H1 (cell line): ENCODE measurements at regions not wholly inside any gene's neighbourhood (a gene's known extent, or its start where the extent isn't known, plus 50 kb on each side); places are given as distances from the start of the nearest gene placed in this dataset.

ENCODE experiments used
- CTCF ChIA-PET: fragments of 300-600 bp; sonication (Branson Sonifier 250); formaldehyde crosslinking; loops from one replicate; lab custom pipeline; 2021; ENCODE audit not compliant: partially characterized antibody; lab: Charles Lee
- POLR2A ChIA-PET: fragments of 300-600 bp; sonication (Branson Sonifier 250); formaldehyde crosslinking; loops from one replicate; lab custom pipeline; 2021; ENCODE audit warnings: inconsistent platforms; ENCODE audit not compliant: partially characterized antibody; lab: Charles Lee
- DNase-seq, 2 experiments: peaks; one replicate each; pipeline versions ENCODE4 v3.0.0 to v3.0.0-alpha.2; 2010 to 2022; ENCODE audit warnings: low spot score in 2 of 2, low read depth in 1 of 2, mixed read lengths in 1 of 2
- FAIRE-seq: peaks from 2 replicates; lab custom pipeline; 2011; peaks lifted over from hg19 to GRCh38; lab: Jason Lieb, UNC
- H2AFZ ChIP-seq: 2 replicates; pipeline ENCODE4 v1.8.1; 2012; ENCODE audit warnings: low read length, inconsistent platforms
- H2AK5ac ChIP-seq: 2 replicates; pipeline ENCODE4 v1.6.1; 2013; ENCODE audit warnings: low read depth, low read length
- H2BK120ac ChIP-seq: replicated peaks from 2 replicates; pipeline ENCODE3; 2013; ENCODE audit warnings: low read depth, low read length, inconsistent platforms
- H2BK12ac ChIP-seq: 2 replicates; pipeline ENCODE4 v1.6.1; 2013; ENCODE audit warnings: low read depth, low read length
- H2BK15ac ChIP-seq: 2 replicates; pipeline ENCODE4 v1.6.1; 2013; ENCODE audit warnings: low read length
- H2BK20ac ChIP-seq: 2 replicates; pipeline ENCODE4 v1.6.1; 2013; ENCODE audit warnings: low read length
- H2BK5ac ChIP-seq: 2 replicates; pipeline ENCODE4 v1.6.1; 2013; ENCODE audit warnings: low read depth, low read length
- H3K14ac ChIP-seq: 2 replicates; pipeline ENCODE4 v1.6.1; 2013; ENCODE audit warnings: inconsistent platforms; ENCODE audit not compliant: insufficient read length
- H3K18ac ChIP-seq: 2 replicates; pipeline ENCODE4 v1.6.1; 2013; ENCODE audit warnings: low read length; ENCODE audit errors: extremely low read depth
- H3K23ac ChIP-seq: 2 replicates; pipeline ENCODE4 v1.6.1; 2013; ENCODE audit warnings: inconsistent platforms; ENCODE audit not compliant: insufficient read length
- H3K23me2 ChIP-seq: 2 replicates; pipeline ENCODE4 v1.6.1; 2013; ENCODE audit warnings: low read depth, low read length
- H3K27ac ChIP-seq: 2 replicates; pipeline ENCODE4 v1.6.1; 2011; ENCODE audit warnings: low read depth, low read length, inconsistent platforms
- H3K27me3 ChIP-seq, 4 experiments: replicated peaks in 1 of 4; 1 replicate in 1 of 4; 2 replicates in 3 of 4; pipeline versions ENCODE4 v1.6.1 to v1.8.1; 2011 to 2013; ENCODE audit warnings: low read length in 3 of 4, mild to moderate bottlenecking in 3 of 4, inconsistent platforms in 2 of 4, mixed read lengths in 2 of 4, moderate library complexity in 1 of 4; ENCODE audit not compliant: control insufficient read depth in 3 of 4, insufficient read depth in 3 of 4; ENCODE audit errors: extremely low read depth in 1 of 4
- H3K36me3 ChIP-seq, 4 experiments: 2 replicates each; pipeline versions ENCODE4 v1.6.1 to v1.8.1; 2011 to 2013; ENCODE audit warnings: mild to moderate bottlenecking in 4 of 4, low read length in 3 of 4, moderate library complexity in 2 of 4, control low read depth in 1 of 4, inconsistent platforms in 1 of 4; ENCODE audit not compliant: insufficient read depth in 4 of 4, control insufficient read depth in 2 of 4
- H3K4ac ChIP-seq: replicated peaks from 2 replicates; pipeline ENCODE3; 2013; ENCODE audit warnings: low read length, low read depth, mixed read lengths, inconsistent platforms; ENCODE audit not compliant: insufficient read length
- H3K4me1 ChIP-seq, 4 experiments: replicated peaks in 1 of 4; 1 replicate in 1 of 4; 2 replicates in 3 of 4; pipeline versions ENCODE4 v1.6.1 to v1.8.1; 2011 to 2013; ENCODE audit warnings: low read length in 3 of 4, inconsistent platforms in 2 of 4, mixed read lengths in 1 of 4; ENCODE audit not compliant: insufficient read depth in 4 of 4, control insufficient read depth in 3 of 4
- H3K4me2 ChIP-seq, 2 experiments: 2 replicates each; pipeline versions ENCODE4 v1.6.1 to v1.8.1; 2011 to 2013; ENCODE audit warnings: low read depth in 2 of 2, low read length in 2 of 2, control low read depth in 1 of 2, inconsistent platforms in 1 of 2, mild to moderate bottlenecking in 1 of 2; ENCODE audit not compliant: insufficient read depth in 1 of 2
- H3K4me3 ChIP-seq, 4 experiments: fragments of 200-600, 300-600 bp in 1 of 4; sonication (generic), shearing (Covaris generic), sonication (Bioruptor Twin) in 1 of 4; 2 replicates each; pipeline versions ENCODE4 v1.5.1 to v1.8.1; 2011 to 2016; ENCODE audit warnings: low read length in 4 of 4, low read depth in 3 of 4, control low read depth in 2 of 4, inconsistent platforms in 2 of 4, mild to moderate bottlenecking in 2 of 4, mixed read lengths in 1 of 4, moderate library complexity in 1 of 4; ENCODE audit not compliant: insufficient read depth in 2 of 4; ENCODE audit errors: extremely low read depth in 1 of 4
- H3K56ac ChIP-seq: replicated peaks from 2 replicates; pipeline ENCODE3; 2013; ENCODE audit warnings: low read depth, mild to moderate bottlenecking, mixed read lengths, low read length, inconsistent platforms; ENCODE audit not compliant: insufficient read length
- H3K79me1 ChIP-seq: 2 replicates; pipeline ENCODE4 v1.6.1; 2013; ENCODE audit warnings: low read depth, low read length, control low read depth
- H3K79me2 ChIP-seq, 2 experiments: 2 replicates each; pipeline versions ENCODE4 v1.6.1 to v1.8.1; 2012 to 2013; ENCODE audit warnings: low read length in 2 of 2, mild to moderate bottlenecking in 2 of 2, inconsistent platforms in 1 of 2; ENCODE audit not compliant: insufficient read depth in 2 of 2, control insufficient read depth in 1 of 2
- H3K9ac ChIP-seq, 4 experiments: replicated peaks in 1 of 4; 1 replicate in 1 of 4; 2 replicates in 3 of 4; pipeline versions ENCODE4 v1.6.1 to v1.8.1; 2011 to 2013; ENCODE audit warnings: low read depth in 3 of 4, low read length in 3 of 4, control low read depth in 2 of 4, mild to moderate bottlenecking in 2 of 4, moderate library complexity in 2 of 4, inconsistent platforms in 1 of 4; ENCODE audit errors: extremely low read depth in 1 of 4
- H3K9me3 ChIP-seq, 2 experiments: 2 replicates each; pipeline versions ENCODE4 v1.6.1 to v1.8.1; 2012 to 2013; ENCODE audit warnings: mild to moderate bottlenecking in 2 of 2, moderate library complexity in 2 of 2, control low read depth in 1 of 2, inconsistent platforms in 1 of 2, low read depth in 1 of 2, low read length in 1 of 2, mixed read lengths in 1 of 2; ENCODE audit not compliant: insufficient read depth in 2 of 2
- H4K20me1 ChIP-seq, 2 experiments: replicated peaks in 1 of 2; 2 replicates each; pipeline versions ENCODE3 to v1.8.1; 2011 to 2013; ENCODE audit warnings: inconsistent platforms in 2 of 2, low read length in 2 of 2, mild to moderate bottlenecking in 1 of 2; ENCODE audit not compliant: insufficient read depth in 2 of 2, control insufficient read depth in 1 of 2
- H4K5ac ChIP-seq: 2 replicates; pipeline ENCODE4 v1.6.1; 2013; ENCODE audit warnings: low read length, low read depth, mixed read lengths, inconsistent platforms; ENCODE audit not compliant: insufficient read length
- H4K8ac ChIP-seq: 2 replicates; pipeline ENCODE4 v1.8.0; 2013; ENCODE audit warnings: mild to moderate bottlenecking, moderate library complexity, low read length, inconsistent platforms; ENCODE audit not compliant: insufficient read depth; ENCODE audit errors: extremely low read depth
- H4K91ac ChIP-seq: replicated peaks from 2 replicates; pipeline ENCODE3; 2013; ENCODE audit warnings: low read length, mixed read lengths, inconsistent platforms; ENCODE audit not compliant: insufficient read length
- CTBP2 ChIP-seq: IDR thresholded peaks from 2 replicates; pipeline ENCODE4 v1.7.0; 2011; ENCODE audit warnings: borderline replicate concordance, mild to moderate bottlenecking, moderate library complexity, mixed read lengths, low read length; ENCODE audit not compliant: insufficient read depth, insufficient read length
- SIX5 ChIP-seq: IDR thresholded peaks from 2 replicates; pipeline ENCODE4 v1.6.1; 2011; ENCODE audit warnings: mild to moderate bottlenecking, low read depth, low read length
- WGBS, 2 experiments: shearing (Covaris generic) in 1 of 2; methylation state at CpG; one replicate each; pipeline versions ENCODE4 v1.1.6 to v1.1.7; 2013 to 2015; ENCODE audit warnings: low lambda C conversion rate in 2 of 2, mixed read lengths in 2 of 2, inconsistent platforms in 1 of 2, low coverage in 1 of 2, missing lambda C conversion rate in 1 of 2; ENCODE audit not compliant: insufficient replicate concordance in 2 of 2, insufficient coverage in 1 of 2, insufficient read length in 1 of 2; ENCODE audit errors: extremely low coverage in 1 of 2, missing lambda C conversion rate in 1 of 2; 5-methylcytosine and 5-hydroxymethylcytosine counted together

- WGBS, 2 experiments, result 82% methylated on average over 2 of the region's 2 CpGs; no CpG with 5 or more reads in 1 of the 2 experiments
- H3K4me3 ChIP-seq, result no peak overlapping the region
These were observed 1888.4 kb downstream of the MAT2B start for GRCh38 chr5:165393839-165394238.

More at GRCh38 chr5:165393839-165394238, 1888.4 kb downstream of the MAT2B start:
- Histone ChIP-seq H3K27ac (no peak overlapping the region), H2BK12ac (no peak overlapping the region), H3K27me3 (no peaks in the 10 kb centered on the region), H4K8ac (no peak overlapping the region), H3K36me3 (no peaks in the 10 kb centered on the region), H3K18ac (no peak overlapping the region), H3K79me2 (no peaks in the 10 kb centered on the region), H2AK5ac (no peak overlapping the region), H3K9ac (no peak overlapping the region), H2BK15ac (no peak overlapping the region), H3K23ac (no peak overlapping the region), H2BK120ac (no peak overlapping the region), H3K56ac (no peak overlapping the region), H4K20me1 (no peaks in the 10 kb centered on the region), H2AFZ (no peak overlapping the region; the same call in 1 of the 2 replicates), H3K9me3 (0 out of 4 replicates have a peak, but pooled peaks cover 0 to 3% of the 10 kb centered on the region in 2 experiments), H2BK20ac (no peak overlapping the region), H3K4ac (no peak overlapping the region), H4K91ac (no peak overlapping the region), H3K4me1 (no peaks in the 10 kb centered on the region), H3K4me2 (no peak overlapping the region), H3K79me1 (no peaks in the 10 kb centered on the region), H2BK5ac (no peak overlapping the region), H3K23me2 (peaks cover 1% of the 10 kb centered on the region; the same call in 1 of the 2 replicates), H3K14ac (no peak overlapping the region), H4K5ac (no peak overlapping the region)
- DNase-seq (no peak), FAIRE-seq (no peak)
- CTCF ChIA-PET, result interaction anchor here (1.1 kb wide), 1 partner anchor 102 kb away, joined by 3 read pairs; no protein-coding TSS in a partner anchor
- POLR2A ChIA-PET, result no interaction called here
- TF ChIP-seq SIX5 (no peak), CTBP2 (no peak)
